ENCODE measurements at regions not wholly inside any gene's neighbourhood (a gene's known extent, or its start where the extent isn't known, plus 50 kb on each side); places are given as distances from the start of the nearest gene placed in this dataset.

GRCh38 chr9:121550041-121550440 is 50.4 kb upstream of the GGTA1 start:
- DNase-seq, result no peak

GRCh38 chr9:121550569-121551512 is 51.2 kb upstream of the GGTA1 start:
- peak; percentile 45 for DNase-seq

- DNase-seq, result no peak
Observed at GRCh38 chr9:121551985-121552753, 52.5 kb upstream of the GGTA1 start.

GRCh38 chr9:121556082-121556481 is 56.4 kb upstream of the GGTA1 start:
- no peak for DNase-seq

GRCh38 chr9:121556580-121556979 is 56.9 kb upstream of the GGTA1 start:
- no peak for DNase-seq

- peak; percentile 13 for DNase-seq
Observed at GRCh38 chr9:121557581-121558447, 58.2 kb upstream of the GGTA1 start.

- DNase-seq, result no peak
Observed at GRCh38 chr9:121558473-121558872, 58.8 kb upstream of the GGTA1 start.

- no peak for DNase-seq
Observed at GRCh38 chr9:121559183-121559582, 59.5 kb upstream of the GGTA1 start.

- no peak for DNase-seq
Observed at GRCh38 chr9:121560921-121561320, 61.3 kb upstream of the GGTA1 start.

- DNase-seq, result no peak
Observed at GRCh38 chr9:121561385-121562222, 62.0 kb upstream of the GGTA1 start.

GRCh38 chr9:121562301-121562700 is 62.7 kb upstream of the GGTA1 start:
- no peak for DNase-seq

- no peak for DNase-seq
Observed at GRCh38 chr9:121563425-121563824, 63.8 kb upstream of the GGTA1 start.

- no peak for DNase-seq
Observed at GRCh38 chr9:121563881-121564460, 64.3 kb upstream of the GGTA1 start.

GRCh38 chr9:121564504-121565260 is 65.0 kb upstream of the GGTA1 start:
- DNase-seq, result no peak

- no peak for DNase-seq
Observed at GRCh38 chr9:121566481-121567465, 67.1 kb upstream of the GGTA1 start.

- DNase-seq, result no peak
Observed at GRCh38 chr9:121567500-121568342, 68.1 kb upstream of the GGTA1 start.

GRCh38 chr9:121568343-121569265 is 69.0 kb upstream of the GGTA1 start:
- DNase-seq, result no peak
